ENCODE measurements at regions not wholly inside any gene's neighbourhood (a gene's known extent, or its start where the extent isn't known, plus 50 kb on each side); places are given as distances from the start of the nearest gene placed in this dataset.

GRCh38 chr1:118322331-118322730, 137.3 kb upstream of the SPAG17 start:
- Histone ChIP-seq H3K9me3 (ENCODE audit: control insufficient read depth, low read depth, low read length) (no peaks in the 10 kb centered on the region), H3K9ac (ENCODE audit: control insufficient read depth, extremely low read depth, insufficient read depth, low read length) (no peak overlapping the region), H4K20me1 (ENCODE audit: control insufficient read depth, extremely low read depth, insufficient read depth, low read length) (no peaks in the 10 kb centered on the region), H3K4me3 (ENCODE audit: control insufficient read depth in 2 of 3, extremely low read depth in 1 of 3, insufficient read depth in 2 of 3, low read depth in 1 of 3, low read length in 3 of 3) (no peak overlapping the region), H3K4me2 (ENCODE audit: control insufficient read depth, extremely low read depth, insufficient read depth, low read depth, low read length) (no peak overlapping the region), H3K36me3 (ENCODE audit: control insufficient read depth in 2 of 2, extremely low read depth in 1 of 2, insufficient read depth in 2 of 2, low read length in 2 of 2) (no peaks in the 10 kb centered on the region), H2AFZ (ENCODE audit: control insufficient read depth, low read length) (no peak overlapping the region), H3K9me1 (ENCODE audit: control insufficient read depth, extremely low read depth, insufficient read depth, low read length) (no peaks in the 10 kb centered on the region), H3K27me3 (ENCODE audit: control insufficient read depth, extremely low read depth, insufficient read depth, low read length) (no peaks in the 10 kb centered on the region), H3K4me1 (ENCODE audit: control insufficient read depth, extremely low read depth, insufficient read depth, low read length) (peaks cover 18% of the 10 kb centered on the region), H3K79me2 (ENCODE audit: control insufficient read depth, insufficient read depth, low read length) (no peaks in the 10 kb centered on the region), H3K27ac (ENCODE audit: control insufficient read depth, insufficient read depth, low read length) (no peak overlapping the region)
- DNase-seq (ENCODE audit: low read depth, low spot score) (no peak), FAIRE-seq (no peak)
- no peak for TF ChIP-seq EZH2 (IDR thresholded peaks at IDR 0.05; ENCODE audit: low read length)
- TF ChIP-seq, protein P1, sequence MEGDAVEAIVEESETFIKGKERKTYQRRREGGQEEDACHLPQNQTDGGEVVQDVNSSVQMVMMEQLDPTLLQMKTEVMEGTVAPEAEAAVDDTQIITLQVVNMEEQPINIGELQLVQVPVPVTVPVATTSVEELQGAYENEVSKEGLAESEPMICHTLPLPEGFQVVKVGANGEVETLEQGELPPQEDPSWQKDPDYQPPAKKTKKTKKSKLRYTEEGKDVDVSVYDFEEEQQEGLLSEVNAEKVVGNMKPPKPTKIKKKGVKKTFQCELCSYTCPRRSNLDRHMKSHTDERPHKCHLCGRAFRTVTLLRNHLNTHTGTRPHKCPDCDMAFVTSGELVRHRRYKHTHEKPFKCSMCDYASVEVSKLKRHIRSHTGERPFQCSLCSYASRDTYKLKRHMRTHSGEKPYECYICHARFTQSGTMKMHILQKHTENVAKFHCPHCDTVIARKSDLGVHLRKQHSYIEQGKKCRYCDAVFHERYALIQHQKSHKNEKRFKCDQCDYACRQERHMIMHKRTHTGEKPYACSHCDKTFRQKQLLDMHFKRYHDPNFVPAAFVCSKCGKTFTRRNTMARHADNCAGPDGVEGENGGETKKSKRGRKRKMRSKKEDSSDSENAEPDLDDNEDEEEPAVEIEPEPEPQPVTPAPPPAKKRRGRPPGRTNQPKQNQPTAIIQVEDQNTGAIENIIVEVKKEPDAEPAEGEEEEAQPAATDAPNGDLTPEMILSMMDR (optimal IDR thresholded peaks at IDR 0.05 in 1 of 3, IDR thresholded peaks at IDR 0.05 in 1 of 3, conservative IDR thresholded peaks at IDR 0.05 in 1 of 3; ENCODE audit: extremely low read depth in 1 of 3, insufficient read depth in 2 of 3, low read length in 3 of 3): no peak
- dilution Hi-C loops (cut with MboI; ENCODE audit: extremely low pct_ligation_motif_present, low sequenced_read_pairs): no loop called here

DNA sequence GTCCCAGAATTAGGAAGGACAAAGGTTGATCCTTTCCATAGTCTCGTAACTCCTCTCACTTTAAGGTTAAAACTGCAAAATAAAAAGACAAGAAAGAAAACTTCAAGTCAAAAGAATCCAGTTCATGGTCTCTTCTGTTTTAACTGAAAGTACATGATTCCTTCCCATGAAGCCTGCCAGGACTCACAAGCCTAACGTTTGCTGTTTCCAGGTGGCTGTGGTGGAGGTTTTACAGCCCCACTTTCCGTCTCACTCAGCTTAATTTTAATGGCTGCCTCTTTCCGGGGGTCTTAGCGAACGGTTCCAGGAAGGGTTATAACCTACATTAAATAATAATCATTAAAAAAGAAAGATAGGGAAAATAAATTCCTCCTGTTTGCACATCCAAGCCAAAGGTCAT, 136.8 kb upstream of the SPAG17 start:
- Histone ChIP-seq H3K27me3 (ENCODE audit: control insufficient read depth, extremely low read depth, insufficient read depth, low read length) (no peaks in the 10 kb centered on the region), H3K4me1 (ENCODE audit: control insufficient read depth, extremely low read depth, insufficient read depth, low read length) (peaks cover 18% of the 10 kb centered on the region), H3K9ac (ENCODE audit: control insufficient read depth, extremely low read depth, insufficient read depth, low read length) (no peak overlapping the region), H4K20me1 (ENCODE audit: control insufficient read depth, extremely low read depth, insufficient read depth, low read length) (no peaks in the 10 kb centered on the region), H3K36me3 (ENCODE audit: control insufficient read depth in 2 of 2, extremely low read depth in 1 of 2, insufficient read depth in 2 of 2, low read length in 2 of 2) (no peaks in the 10 kb centered on the region), H3K9me1 (ENCODE audit: control insufficient read depth, extremely low read depth, insufficient read depth, low read length) (no peaks in the 10 kb centered on the region), H3K4me2 (ENCODE audit: control insufficient read depth, extremely low read depth, insufficient read depth, low read depth, low read length) (no peak overlapping the region), H2AFZ (ENCODE audit: control insufficient read depth, low read length) (no peak overlapping the region), H3K79me2 (ENCODE audit: control insufficient read depth, insufficient read depth, low read length) (no peaks in the 10 kb centered on the region), H3K4me3 (ENCODE audit: control insufficient read depth in 2 of 3, extremely low read depth in 1 of 3, insufficient read depth in 2 of 3, low read depth in 1 of 3, low read length in 3 of 3) (no peak overlapping the region), H3K9me3 (ENCODE audit: control insufficient read depth, low read depth, low read length) (no peaks in the 10 kb centered on the region), H3K27ac (ENCODE audit: control insufficient read depth, insufficient read depth, low read length) (no peak overlapping the region)
- no peak for DNase-seq (ENCODE audit: low read depth, low spot score)
- FAIRE-seq: no peak
- dilution Hi-C loops (cut with MboI; ENCODE audit: extremely low pct_ligation_motif_present, low sequenced_read_pairs): no loop called here
- TF ChIP-seq, protein P1 (optimal IDR thresholded peaks at IDR 0.05 in 1 of 3, IDR thresholded peaks at IDR 0.05 in 1 of 3, conservative IDR thresholded peaks at IDR 0.05 in 1 of 3; ENCODE audit: extremely low read depth in 1 of 3, insufficient read depth in 2 of 3, low read length in 3 of 3): no peak
- no peak for TF ChIP-seq EZH2 (IDR thresholded peaks at IDR 0.05; ENCODE audit: low read length)
